ENCODE measurements at regions not wholly inside any gene's neighbourhood (a gene's known extent, or its start where the extent isn't known, plus 50 kb on each side); places are given as distances from the start of the nearest gene placed in this dataset.

DNA sequence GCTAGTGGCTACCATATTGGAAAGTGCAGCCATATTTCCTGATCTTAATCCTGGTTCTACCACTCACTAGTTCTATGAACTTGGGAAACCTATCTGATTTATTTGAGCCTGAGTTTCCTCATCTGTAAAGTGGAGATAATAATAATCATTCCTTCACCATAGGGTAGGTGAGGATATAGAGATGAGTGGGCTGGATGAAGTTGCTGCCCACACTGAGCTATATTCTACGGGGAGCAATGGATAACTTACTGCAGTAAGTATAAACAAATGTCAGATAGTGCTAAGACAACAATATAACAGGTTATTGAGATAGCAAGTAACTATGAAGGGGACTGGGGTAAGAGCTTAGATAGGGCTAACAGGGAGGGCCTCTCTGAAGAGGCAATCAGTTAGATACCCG is 251.5 kb upstream of the ADAMTS9 start:
- Histone ChIP-seq H3K27me3 (no peaks in the 10 kb centered on the region), H3K4me1 (ENCODE audit: insufficient read depth) (peaks cover 11% of the 10 kb centered on the region), H3K27ac (no peak overlapping the region), H3K9me3 (no peaks in the 10 kb centered on the region), H3K4me3 (no peak overlapping the region), H3K36me3 (no peaks in the 10 kb centered on the region)
- intact Hi-C loops (cut with DNase I) = no loop called here
- no peak for DNase-seq
- 19 to 44% (median 40%) methylated on average over 2 of the region's 2 CpGs for WGBS, 3 donors
- no peak for TF ChIP-seq POLR2A (IDR thresholded peaks at IDR 0.05)
- TF ChIP-seq, protein P1, sequence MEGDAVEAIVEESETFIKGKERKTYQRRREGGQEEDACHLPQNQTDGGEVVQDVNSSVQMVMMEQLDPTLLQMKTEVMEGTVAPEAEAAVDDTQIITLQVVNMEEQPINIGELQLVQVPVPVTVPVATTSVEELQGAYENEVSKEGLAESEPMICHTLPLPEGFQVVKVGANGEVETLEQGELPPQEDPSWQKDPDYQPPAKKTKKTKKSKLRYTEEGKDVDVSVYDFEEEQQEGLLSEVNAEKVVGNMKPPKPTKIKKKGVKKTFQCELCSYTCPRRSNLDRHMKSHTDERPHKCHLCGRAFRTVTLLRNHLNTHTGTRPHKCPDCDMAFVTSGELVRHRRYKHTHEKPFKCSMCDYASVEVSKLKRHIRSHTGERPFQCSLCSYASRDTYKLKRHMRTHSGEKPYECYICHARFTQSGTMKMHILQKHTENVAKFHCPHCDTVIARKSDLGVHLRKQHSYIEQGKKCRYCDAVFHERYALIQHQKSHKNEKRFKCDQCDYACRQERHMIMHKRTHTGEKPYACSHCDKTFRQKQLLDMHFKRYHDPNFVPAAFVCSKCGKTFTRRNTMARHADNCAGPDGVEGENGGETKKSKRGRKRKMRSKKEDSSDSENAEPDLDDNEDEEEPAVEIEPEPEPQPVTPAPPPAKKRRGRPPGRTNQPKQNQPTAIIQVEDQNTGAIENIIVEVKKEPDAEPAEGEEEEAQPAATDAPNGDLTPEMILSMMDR (IDR thresholded peaks at IDR 0.05) = no peak
- TF ChIP-seq EP300 (IDR thresholded peaks at IDR 0.05) = no peak

DNA sequence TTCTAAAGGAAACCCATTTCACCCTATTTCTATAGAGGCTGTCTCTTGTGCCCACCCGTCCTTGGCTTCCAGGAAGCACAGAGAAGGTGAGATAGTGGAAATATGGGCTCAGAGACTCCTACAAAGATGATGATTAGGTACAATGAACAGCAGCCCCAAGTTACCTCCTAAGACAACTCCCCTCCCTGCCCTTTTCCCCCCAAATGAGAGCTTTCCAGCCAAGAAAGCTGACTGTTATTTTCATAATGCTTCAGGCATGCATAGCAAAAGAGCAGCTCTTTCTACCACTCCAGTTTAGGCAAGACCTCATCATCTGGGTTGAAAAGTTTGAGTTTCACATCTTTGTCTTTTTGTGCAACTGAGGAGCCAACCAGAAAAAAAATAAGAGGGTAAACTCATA is 248.8 kb upstream of the ADAMTS9 start:
- no peak overlapping the region for H3K27ac ChIP-seq
- intact Hi-C loops (cut with DNase I) = no loop called here

DNA sequence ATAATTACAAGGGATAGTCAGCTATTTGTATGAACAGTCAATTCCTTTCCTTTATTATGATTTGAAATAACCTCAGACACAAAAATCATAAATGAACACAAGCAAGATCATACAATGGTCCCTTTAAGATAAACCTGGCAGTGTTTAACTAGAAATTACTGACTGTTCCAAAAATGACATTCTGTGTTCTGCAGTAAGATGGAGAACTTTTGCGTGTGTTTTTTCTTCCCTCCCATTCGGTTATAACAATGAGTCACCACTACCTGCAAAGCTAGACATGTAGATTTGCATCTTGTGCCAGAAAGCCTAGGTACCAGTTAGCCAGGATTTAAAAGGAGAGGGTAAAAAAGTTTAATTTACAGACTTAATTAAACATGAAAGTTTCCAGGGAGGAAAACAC is 248.2 kb upstream of the ADAMTS9 start:
- Histone ChIP-seq H3K4me1 (ENCODE audit: insufficient read depth) (peaks cover 5% of the 10 kb centered on the region), H3K36me3 (no peaks in the 10 kb centered on the region), H3K27me3 (no peaks in the 10 kb centered on the region), H3K27ac (no peak overlapping the region), H3K9me3 (no peaks in the 10 kb centered on the region), H3K4me3 (no peak overlapping the region)
- TF ChIP-seq, protein P1 (IDR thresholded peaks at IDR 0.05) = no peak
- TF ChIP-seq EP300 (IDR thresholded peaks at IDR 0.05) (no peak), POLR2A (IDR thresholded peaks at IDR 0.05) (no peak)
- WGBS, 3 donors = 0 to 10% (median 8%) methylated on average over 2 of the region's 2 CpGs
- no peak for DNase-seq
- intact Hi-C loops (cut with DNase I) = no loop called here

More for the DNA sequence above, 248.8 kb upstream of the ADAMTS9 start:
- Histone ChIP-seq H3K27me3 (no peaks in the 10 kb centered on the region), H3K4me3 (no peak overlapping the region), H3K9me3 (no peaks in the 10 kb centered on the region), H3K4me1 (ENCODE audit: insufficient read depth) (peaks cover 5% of the 10 kb centered on the region), H3K36me3 (no peaks in the 10 kb centered on the region)
- WGBS, 3 donors = 44 to 63% (median 59%) methylated on average over 1 of the region's 1 CpG
- TF ChIP-seq EP300 (IDR thresholded peaks at IDR 0.05) (no peak), POLR2A (IDR thresholded peaks at IDR 0.05) (no peak)
- TF ChIP-seq, protein P1 (IDR thresholded peaks at IDR 0.05) = no peak
- DNase-seq = no peak

DNA sequence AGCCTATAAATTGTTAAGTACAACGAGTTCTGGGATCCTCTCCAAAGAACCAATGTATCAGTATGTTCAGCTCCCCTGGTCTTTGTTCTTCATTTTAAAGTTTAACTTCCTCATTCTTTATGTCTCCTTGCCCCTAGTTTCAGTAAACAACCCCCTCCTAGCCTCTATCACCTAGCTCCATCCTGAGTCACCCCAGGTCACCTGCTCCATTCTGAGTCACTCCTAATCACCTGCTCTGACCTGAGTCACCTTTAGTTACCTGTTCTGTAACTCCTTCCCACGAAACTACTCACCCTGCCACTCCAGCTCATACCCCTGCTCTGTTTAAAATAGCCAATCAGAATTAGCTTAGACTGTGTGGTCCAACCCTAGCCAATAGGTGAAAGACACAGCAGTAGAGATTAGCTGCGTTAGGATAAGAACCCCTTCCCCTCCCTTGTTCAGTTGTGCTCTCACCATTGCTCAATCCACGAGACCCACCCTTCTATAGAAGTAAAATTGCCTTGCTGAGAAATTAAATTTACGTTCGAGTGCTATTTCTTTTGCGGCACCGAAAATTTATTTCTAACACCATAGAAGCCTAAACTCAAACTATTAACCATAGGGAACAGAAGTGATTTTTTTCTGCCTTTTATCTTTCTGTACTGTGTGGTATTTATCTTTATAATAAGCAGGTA is 245.0 kb upstream of the ADAMTS9 start:
- Histone ChIP-seq H3K27me3 (no peaks in the 10 kb centered on the region), H3K4me1 (ENCODE audit: insufficient read depth) (peaks cover 4% of the 10 kb centered on the region), H3K36me3 (no peaks in the 10 kb centered on the region), H3K27ac (no peak overlapping the region), H3K9me3 (no peaks in the 10 kb centered on the region), H3K4me3 (no peak overlapping the region)
- no peak for DNase-seq
- TF ChIP-seq POLR2A (IDR thresholded peaks at IDR 0.05) = no peak
- TF ChIP-seq, protein P1 (IDR thresholded peaks at IDR 0.05) = no peak
- no peak for TF ChIP-seq EP300 (IDR thresholded peaks at IDR 0.05)
- intact Hi-C loops (cut with DNase I) = no loop called here
- 86 to 93% (median 92%) methylated on average over 8 of the region's 8 CpGs for WGBS, 3 donors

Data from ovary (tissue), 7 donors.